ENCODE measurements at regions not wholly inside any gene's neighbourhood (a gene's known extent, or its start where the extent isn't known, plus 50 kb on each side); places are given as distances from the start of the nearest gene placed in this dataset.

DNA sequence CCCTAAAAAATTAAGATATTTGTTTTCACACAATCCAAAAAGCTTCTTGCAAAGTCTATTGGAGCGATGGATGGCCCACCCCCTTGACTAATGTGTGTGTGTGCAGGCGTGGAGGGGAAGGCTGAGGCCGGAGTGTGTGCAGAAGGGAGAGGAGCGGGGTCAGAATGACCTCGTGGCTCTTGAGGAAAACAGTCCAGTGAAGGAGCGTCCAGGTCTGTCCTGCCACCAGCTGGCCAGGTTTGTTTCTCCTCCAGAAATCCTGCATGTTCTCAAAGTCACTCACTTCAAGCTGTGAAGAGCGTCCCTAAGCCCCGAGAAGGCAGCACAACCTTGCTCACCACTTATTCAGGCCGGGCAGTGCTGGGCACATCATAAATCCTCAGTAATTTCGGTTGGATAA is 69.5 kb upstream of the SSX2IP start:
- Mint-ChIP-seq H3K27ac (no peak overlapping the region), H3K27me3 (ENCODE audit: low read depth) (peaks cover 7% of the 10 kb centered on the region), H3K9me3 (no peaks in the 10 kb centered on the region)

DNA sequence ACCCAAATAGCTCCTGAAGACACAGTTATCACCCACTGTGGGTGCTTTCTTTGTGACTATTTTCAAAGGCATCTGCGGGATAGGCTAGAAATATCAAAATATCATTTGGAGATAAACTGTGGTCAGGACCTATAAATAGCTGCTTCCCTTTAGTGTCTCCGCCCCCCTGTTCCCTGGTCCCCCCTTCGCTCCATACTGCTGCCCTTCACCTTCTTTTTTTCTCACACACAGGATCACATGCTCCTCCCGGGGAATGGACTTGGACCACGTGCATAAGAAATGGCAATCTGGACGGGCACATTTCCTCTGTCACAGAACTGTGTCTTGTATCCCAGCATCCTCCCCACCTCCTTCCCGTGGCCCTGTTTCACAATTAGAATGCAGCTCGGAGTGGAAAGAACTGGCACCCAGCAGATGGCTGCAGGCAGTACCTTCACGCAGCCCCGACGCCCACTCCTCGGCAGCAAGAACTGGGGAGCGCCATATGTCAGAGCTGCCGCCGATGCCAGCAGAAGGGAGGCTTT is 68.8 kb upstream of the SSX2IP start:
- Mint-ChIP-seq H3K36me3 (ENCODE audit: low read depth) (no peaks in the 10 kb centered on the region), H3K27me3 (ENCODE audit: low read depth) (peaks cover 7% of the 10 kb centered on the region), H3K4me3 (peak overlapping the region; percentile 38), H3K27ac (no peak overlapping the region), H3K4me1 (ENCODE audit: low read depth) (peaks cover 10% of the 10 kb centered on the region), H3K9me3 (no peaks in the 10 kb centered on the region)
- CTCF ChIA-PET = interaction anchor here (0.8 to 3.2 kb wide), 7 partner anchors 11 to 827 kb away, joined by 3 to 19 read pairs (median 3); no protein-coding TSS in a partner anchor
- peak; percentile 30 for DNase-seq
- intact Hi-C loops (cut with micrococcal nuclease) = no loop called here

More for the DNA sequence above, 69.5 kb upstream of the SSX2IP start:
- Mint-ChIP-seq H3K4me3 (no peak overlapping the region), H3K4me1 (ENCODE audit: low read depth) (peaks cover 10% of the 10 kb centered on the region), H3K36me3 (ENCODE audit: low read depth) (no peaks in the 10 kb centered on the region)
- DNase-seq = no peak
- intact Hi-C loops (cut with micrococcal nuclease) = no loop called here
- CTCF ChIA-PET = interaction anchor here (0.8 to 3.2 kb wide), 5 partner anchors 13 to 828 kb away, joined by 3 to 19 read pairs (median 3); no protein-coding TSS in a partner anchor

GRCh38 chr1:84758476-84758875 is 68.2 kb upstream of the SSX2IP start:
- no peak for DNase-seq
- H3K4me3 Mint-ChIP-seq = no peak overlapping the region
- no peak overlapping the region for H3K27ac Mint-ChIP-seq
- H3K27me3 Mint-ChIP-seq (ENCODE audit: low read depth) = peaks cover 7% of the 10 kb centered on the region
- H3K4me1 Mint-ChIP-seq (ENCODE audit: low read depth) = peaks cover 10% of the 10 kb centered on the region
- H3K9me3 Mint-ChIP-seq = no peaks in the 10 kb centered on the region
- intact Hi-C loops (cut with micrococcal nuclease) = no loop called here
- CTCF ChIA-PET = interaction anchor here (0.9 to 3.2 kb wide), 5 partner anchors 11 to 177 kb away, joined by 3 to 19 read pairs (median 5); no protein-coding TSS in a partner anchor
- H3K36me3 Mint-ChIP-seq (ENCODE audit: low read depth) = no peaks in the 10 kb centered on the region

DNA sequence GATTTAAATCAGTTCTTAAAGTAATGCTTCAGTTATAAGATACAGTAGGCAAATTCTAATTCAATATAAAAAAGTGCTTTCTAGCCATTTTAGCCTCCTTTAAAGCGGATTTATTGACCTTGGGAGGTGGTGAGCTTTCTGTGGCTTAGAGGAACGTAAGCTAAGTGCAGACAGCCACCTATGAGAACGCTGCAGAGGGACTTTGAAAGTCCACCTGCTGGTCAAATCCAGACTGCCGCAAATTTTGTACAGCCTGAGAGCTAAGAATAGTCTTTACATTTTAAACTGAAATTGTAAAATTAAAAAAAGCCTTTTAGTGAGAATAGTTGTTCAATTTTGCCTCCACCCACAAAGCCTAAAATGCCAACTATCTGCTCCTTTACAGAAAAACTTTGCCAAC is 67.0 kb upstream of the SSX2IP start:
- intact Hi-C loops (cut with micrococcal nuclease) = no loop called here
- CTCF ChIA-PET = interaction anchor here (0.8 to 3.2 kb wide), 6 partner anchors 15 to 315 kb away, joined by 3 to 19 read pairs (median 3); no protein-coding TSS in a partner anchor
- Mint-ChIP-seq H3K4me3 (no peak overlapping the region), H3K27me3 (ENCODE audit: low read depth) (peaks cover 11% of the 10 kb centered on the region), H3K9me3 (no peaks in the 10 kb centered on the region), H3K27ac (no peak overlapping the region), H3K4me1 (ENCODE audit: low read depth) (peaks cover 13% of the 10 kb centered on the region), H3K36me3 (ENCODE audit: low read depth) (no peaks in the 10 kb centered on the region)
- no peak for DNase-seq

DNA sequence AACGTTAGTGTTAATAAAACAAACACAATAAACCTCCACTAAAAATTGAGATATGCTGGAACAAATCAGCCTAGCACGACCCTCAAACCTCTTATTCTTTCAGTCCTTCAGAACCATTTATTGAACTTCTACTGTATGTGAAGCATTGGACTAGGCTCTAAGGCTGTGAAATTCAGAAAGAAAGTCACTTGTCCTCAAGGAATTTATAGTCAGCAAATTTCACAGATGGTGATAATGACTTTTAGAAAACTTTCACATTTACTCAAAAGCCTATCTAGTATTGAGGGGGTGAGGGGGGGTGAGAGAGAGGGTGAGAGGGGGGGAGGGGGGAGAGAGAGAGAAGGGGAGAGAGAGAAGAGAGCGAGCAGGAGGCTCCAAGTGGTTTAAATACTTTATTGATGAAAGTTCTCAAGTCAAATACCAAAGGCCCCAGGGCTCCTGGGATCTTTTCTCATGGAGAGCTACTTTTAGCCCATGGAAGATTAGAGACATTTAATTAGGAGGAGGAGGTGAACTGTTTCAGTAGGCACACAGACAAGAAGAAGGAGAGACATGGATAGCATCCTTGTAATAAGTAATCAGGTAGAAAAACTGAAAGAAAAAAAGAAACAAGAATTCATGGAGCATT is 66.3 kb upstream of the SSX2IP start:
- peaks cover 11% of the 10 kb centered on the region for H3K27me3 Mint-ChIP-seq (ENCODE audit: low read depth)
- H3K27ac Mint-ChIP-seq = no peak overlapping the region
- intact Hi-C loops (cut with micrococcal nuclease) = no loop called here
- CTCF ChIA-PET = interaction anchor here (1.0 to 1.7 kb wide), 5 partner anchors 16 to 319 kb away, joined by 3 to 6 read pairs (median 3); no protein-coding TSS in a partner anchor
- H3K9me3 Mint-ChIP-seq = no peaks in the 10 kb centered on the region
- DNase-seq = no peak
- H3K4me3 Mint-ChIP-seq = no peak overlapping the region
- no peaks in the 10 kb centered on the region for H3K36me3 Mint-ChIP-seq (ENCODE audit: low read depth)
- peaks cover 13% of the 10 kb centered on the region for H3K4me1 Mint-ChIP-seq (ENCODE audit: low read depth)

DNA sequence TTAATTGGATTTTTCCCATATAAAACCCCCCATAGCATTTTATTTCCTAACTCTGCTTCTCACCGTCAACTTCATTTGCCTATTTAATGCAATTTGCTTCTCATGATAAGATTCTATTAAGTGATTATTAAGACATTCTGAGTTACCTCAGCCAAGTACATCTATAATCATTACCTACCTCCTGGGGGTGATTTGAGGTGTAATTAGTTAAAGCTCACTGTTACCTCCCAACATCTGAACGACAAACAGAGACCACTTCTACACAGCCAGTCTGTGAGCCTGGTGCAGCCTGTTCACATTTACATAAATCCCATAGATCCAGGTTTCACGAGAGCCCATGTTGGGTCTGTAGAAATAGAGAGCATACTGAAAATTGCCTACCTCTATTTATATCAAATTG is 65.7 kb upstream of the SSX2IP start:
- CTCF ChIA-PET = interaction anchor here (1.0 to 1.7 kb wide), 3 partner anchors 314 to 324 kb away, joined by 3 to 6 read pairs (median 3); no protein-coding TSS in a partner anchor
- Mint-ChIP-seq H3K27me3 (ENCODE audit: low read depth) (peaks cover 11% of the 10 kb centered on the region), H3K9me3 (no peaks in the 10 kb centered on the region), H3K4me1 (ENCODE audit: low read depth) (peaks cover 13% of the 10 kb centered on the region), H3K36me3 (ENCODE audit: low read depth) (no peaks in the 10 kb centered on the region), H3K27ac (no peak overlapping the region), H3K4me3 (no peak overlapping the region)
- intact Hi-C loops (cut with micrococcal nuclease) = no loop called here
- DNase-seq = no peak

GRCh38 chr1:84755216-84755615 is 65.0 kb upstream of the SSX2IP start:
- CTCF ChIA-PET = interaction anchor here (1.0 to 2.5 kb wide), 5 partner anchors 12 to 323 kb away, joined by 3 to 20 read pairs (median 4); no protein-coding TSS in a partner anchor
- H3K27me3 Mint-ChIP-seq (ENCODE audit: low read depth) = peaks cover 13% of the 10 kb centered on the region
- H3K27ac Mint-ChIP-seq = no peak overlapping the region
- H3K9me3 Mint-ChIP-seq = no peaks in the 10 kb centered on the region
- no peak for DNase-seq
- H3K4me1 Mint-ChIP-seq (ENCODE audit: low read depth) = peaks cover 13% of the 10 kb centered on the region
- H3K4me3 Mint-ChIP-seq = no peak overlapping the region
- intact Hi-C loops (cut with micrococcal nuclease) = no loop called here
- H3K36me3 Mint-ChIP-seq (ENCODE audit: low read depth) = no peaks in the 10 kb centered on the region

DNA sequence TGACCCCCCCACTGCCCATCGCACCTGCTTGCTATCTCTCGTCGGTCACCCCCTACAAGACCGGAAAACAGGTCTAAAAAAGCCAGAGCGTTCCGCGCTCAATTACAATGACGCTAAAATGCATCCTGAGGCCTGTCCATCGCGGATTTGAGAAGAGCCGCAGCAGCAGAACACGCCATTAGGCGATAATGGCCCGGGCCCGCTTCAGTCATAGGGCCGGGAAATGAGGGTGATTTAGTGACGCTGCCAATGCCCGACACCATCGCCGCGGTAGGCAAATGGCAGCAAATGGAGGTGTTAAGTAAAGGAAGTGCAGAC is 64.1 kb upstream of the SSX2IP start:
- no peak for DNase-seq
- intact Hi-C loops (cut with micrococcal nuclease) = loop anchor here (5.0 kb wide), 1 partner anchor 117 kb away; no protein-coding TSS in a partner anchor
- Mint-ChIP-seq H3K4me3 (no peak overlapping the region), H3K4me1 (ENCODE audit: low read depth) (peaks cover 12% of the 10 kb centered on the region), H3K36me3 (ENCODE audit: low read depth) (no peaks in the 10 kb centered on the region), H3K27me3 (ENCODE audit: low read depth) (peaks cover 8% of the 10 kb centered on the region), H3K27ac (no peak overlapping the region), H3K9me3 (no peaks in the 10 kb centered on the region)
- CTCF ChIA-PET = interaction anchor here (0.7 to 2.5 kb wide), 26 partner anchors 11 to 610 kb away, joined by 3 to 20 read pairs (median 5); partner anchors contain the start of gene PRKACB

DNA sequence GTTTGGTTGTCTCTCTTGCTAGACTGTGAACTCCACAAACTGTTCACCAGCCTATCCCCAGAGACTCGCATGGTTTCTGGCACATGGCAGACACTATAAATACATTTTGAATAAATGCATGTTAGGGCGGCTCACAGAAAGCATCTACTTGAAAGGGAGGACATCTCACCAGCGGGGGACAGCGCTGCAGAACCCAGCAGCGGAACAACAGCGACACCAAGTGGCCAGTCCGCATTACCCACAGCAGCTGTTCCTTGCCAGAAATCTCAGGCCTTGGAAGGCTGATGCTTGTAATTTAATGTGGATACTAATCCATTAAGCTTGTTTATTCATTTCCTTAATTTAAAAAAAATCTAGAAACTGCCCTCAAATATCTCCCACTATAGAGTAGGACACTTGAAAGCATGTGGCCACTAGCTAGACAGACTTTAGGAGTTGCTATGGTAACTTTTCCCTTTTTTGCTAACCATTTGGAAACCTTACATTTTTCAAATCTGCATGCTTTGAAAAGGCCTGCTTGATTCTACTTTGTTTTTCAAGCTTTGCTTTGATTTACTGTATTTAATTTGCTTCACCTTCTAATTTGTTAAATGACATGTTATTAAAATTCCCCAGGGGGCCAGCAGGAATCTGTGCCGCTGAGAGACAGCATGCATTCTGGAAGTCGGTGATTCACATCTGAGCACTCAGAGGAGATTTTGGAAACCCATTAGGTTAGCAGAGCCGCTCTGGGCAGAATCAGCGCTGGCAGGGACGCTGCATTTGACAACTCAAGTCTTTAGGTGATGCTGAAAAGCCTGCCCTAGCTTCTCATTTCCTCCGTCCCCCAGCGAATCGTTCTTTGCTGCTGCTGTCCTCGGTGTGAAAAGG is 63.5 kb upstream of the SSX2IP start:
- CTCF ChIA-PET = interaction anchor here (0.5 to 2.5 kb wide), 41 partner anchors 9 to 613 kb away, joined by 3 to 20 read pairs (median 4); partner anchors contain the start of gene PRKACB
- peak; percentile 86 for DNase-seq

GRCh38 chr1:84750110-84750730 is 60.0 kb upstream of the SSX2IP start:
- H3K27me3 Mint-ChIP-seq (ENCODE audit: low read depth) = peaks cover 6% of the 10 kb centered on the region
- no peak for DNase-seq
- no peak overlapping the region for H3K27ac Mint-ChIP-seq
- peaks cover 3% of the 10 kb centered on the region for H3K4me1 Mint-ChIP-seq (ENCODE audit: low read depth)
- H3K36me3 Mint-ChIP-seq (ENCODE audit: low read depth) = no peaks in the 10 kb centered on the region
- CTCF ChIA-PET = interaction anchor here (0.7 to 1.0 kb wide), 3 partner anchors 22 to 98 kb away, joined by 3 to 5 read pairs (median 3); no protein-coding TSS in a partner anchor
- H3K9me3 Mint-ChIP-seq = no peaks in the 10 kb centered on the region
- intact Hi-C loops (cut with micrococcal nuclease) = loop anchor here (5.0 kb wide), 1 partner anchor 113 kb away; no protein-coding TSS in a partner anchor
- no peak overlapping the region for H3K4me3 Mint-ChIP-seq

More for the DNA sequence above, 63.5 kb upstream of the SSX2IP start:
- peaks cover 6% of the 10 kb centered on the region for H3K27me3 Mint-ChIP-seq (ENCODE audit: low read depth)
- no peaks in the 10 kb centered on the region for H3K9me3 Mint-ChIP-seq
- no peak overlapping the region for H3K27ac Mint-ChIP-seq
- no peaks in the 10 kb centered on the region for H3K36me3 Mint-ChIP-seq (ENCODE audit: low read depth)
- H3K4me1 Mint-ChIP-seq (ENCODE audit: low read depth) = peaks cover 6% of the 10 kb centered on the region
- intact Hi-C loops (cut with micrococcal nuclease) = loop anchor here (1.0 to 5.0 kb wide), 9 partner anchors 19 to 822 kb away; no protein-coding TSS in a partner anchor
- H3K4me3 Mint-ChIP-seq = no peak overlapping the region

GRCh38 chr1:84749427-84749826 is 59.2 kb upstream of the SSX2IP start:
- Mint-ChIP-seq H3K36me3 (ENCODE audit: low read depth) (no peaks in the 10 kb centered on the region), H3K27ac (no peak overlapping the region), H3K9me3 (no peaks in the 10 kb centered on the region), H3K4me3 (no peak overlapping the region), H3K4me1 (ENCODE audit: low read depth) (peaks cover 3% of the 10 kb centered on the region), H3K27me3 (ENCODE audit: low read depth) (peaks cover 6% of the 10 kb centered on the region)
- intact Hi-C loops (cut with micrococcal nuclease) = no loop called here
- CTCF ChIA-PET = no interaction called here
- no peak for DNase-seq
